ENCODE measurements at regions not wholly inside any gene's neighbourhood (a gene's known extent, or its start where the extent isn't known, plus 50 kb on each side); places are given as distances from the start of the nearest gene placed in this dataset.

- TF ChIP-seq POLR2A (IDR thresholded peaks at IDR 0.05) (no peak), POLR2AphosphoS5 (IDR thresholded peaks at IDR 0.05) (no peak), EP300 (IDR thresholded peaks at IDR 0.05; ENCODE audit: low read depth) (no peak)
- TF ChIP-seq, protein P1, sequence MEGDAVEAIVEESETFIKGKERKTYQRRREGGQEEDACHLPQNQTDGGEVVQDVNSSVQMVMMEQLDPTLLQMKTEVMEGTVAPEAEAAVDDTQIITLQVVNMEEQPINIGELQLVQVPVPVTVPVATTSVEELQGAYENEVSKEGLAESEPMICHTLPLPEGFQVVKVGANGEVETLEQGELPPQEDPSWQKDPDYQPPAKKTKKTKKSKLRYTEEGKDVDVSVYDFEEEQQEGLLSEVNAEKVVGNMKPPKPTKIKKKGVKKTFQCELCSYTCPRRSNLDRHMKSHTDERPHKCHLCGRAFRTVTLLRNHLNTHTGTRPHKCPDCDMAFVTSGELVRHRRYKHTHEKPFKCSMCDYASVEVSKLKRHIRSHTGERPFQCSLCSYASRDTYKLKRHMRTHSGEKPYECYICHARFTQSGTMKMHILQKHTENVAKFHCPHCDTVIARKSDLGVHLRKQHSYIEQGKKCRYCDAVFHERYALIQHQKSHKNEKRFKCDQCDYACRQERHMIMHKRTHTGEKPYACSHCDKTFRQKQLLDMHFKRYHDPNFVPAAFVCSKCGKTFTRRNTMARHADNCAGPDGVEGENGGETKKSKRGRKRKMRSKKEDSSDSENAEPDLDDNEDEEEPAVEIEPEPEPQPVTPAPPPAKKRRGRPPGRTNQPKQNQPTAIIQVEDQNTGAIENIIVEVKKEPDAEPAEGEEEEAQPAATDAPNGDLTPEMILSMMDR (IDR thresholded peaks at IDR 0.05), result no peak
Observed at GRCh38 chr3:117322866-117323265, 613.3 kb downstream of the TUSC7 start.

Measured in transverse colon (tissue), 4 donors.